Activated CD4-positive, alpha-beta T cell treated with anti-CD3 and anti-CD28 coated beads for 24 hours (primary cell): ENCODE measurements at regions not wholly inside any gene's neighbourhood (a gene's known extent, or its start where the extent isn't known, plus 50 kb on each side); places are given as distances from the start of the nearest gene placed in this dataset.

Experiments used
- DNase-seq, 2 donors: peaks; one replicate each; pipeline ENCODE4 v3.0.0-alpha.2; 2020; ENCODE audit warnings: low read depth in 2 of 2

GRCh38 chr6:165723326-165723725 is 60.3 kb upstream of the PDE10A start:
- no peak for DNase-seq

- DNase-seq = no peak
These were observed 59.0 kb upstream of the PDE10A start for GRCh38 chr6:165722022-165722421.

- no peak for DNase-seq
These were observed 58.3 kb upstream of the PDE10A start for GRCh38 chr6:165721356-165721755.

GRCh38 chr6:165718491-165718891 is 55.5 kb upstream of the PDE10A start:
- no peak for DNase-seq

- no peak for DNase-seq
These were observed 54.9 kb upstream of the PDE10A start for GRCh38 chr6:165717732-165718465.

- DNase-seq = no peak
These were observed 53.8 kb upstream of the PDE10A start for GRCh38 chr6:165716886-165717285.

- DNase-seq = no peak
These were observed 52.4 kb upstream of the PDE10A start for GRCh38 chr6:165715428-165715827.

- no peak for DNase-seq
These were observed 51.9 kb upstream of the PDE10A start for GRCh38 chr6:165714907-165715306.

- DNase-seq = no peak
These were observed 50.9 kb upstream of the PDE10A start for GRCh38 chr6:165713845-165714466.
